HG03469 (cell line): ENCODE measurements at regions not wholly inside any gene's neighbourhood (a gene's known extent, or its start where the extent isn't known, plus 50 kb on each side); places are given as distances from the start of the nearest gene placed in this dataset.

ENCODE experiments used
- ATAC-seq: cut with Tn5 transposase; IDR thresholded peaks from one replicate; pipeline ENCODE4 v1.9.1; 2021; ENCODE audit warnings: mild to moderate bottlenecking, moderate library complexity, moderate number of reproducible peaks; ENCODE audit not compliant: unreplicated experiment

GRCh38 chr21:28669971-28670653, 322.6 kb downstream of the LTN1 start:
- ATAC-seq, result no peak

GRCh38 chr21:28669321-28669720, 323.4 kb downstream of the LTN1 start:
- ATAC-seq, result no peak

GRCh38 chr21:28663754-28664153, 328.9 kb downstream of the LTN1 start:
- no peak for ATAC-seq

GRCh38 chr21:28663111-28663693, 329.5 kb downstream of the LTN1 start:
- ATAC-seq, result no peak

GRCh38 chr21:28657566-28657965, 335.1 kb downstream of the LTN1 start:
- ATAC-seq, result no peak

GRCh38 chr21:28655471-28655870, 337.2 kb downstream of the LTN1 start:
- ATAC-seq, result no peak

- no peak for ATAC-seq
Observed at GRCh38 chr21:28654406-28654805, 338.3 kb downstream of the LTN1 start.

- no peak for ATAC-seq
Observed at GRCh38 chr21:28644762-28645161, 347.9 kb downstream of the LTN1 start.

GRCh38 chr21:28642891-28643290, 349.8 kb downstream of the LTN1 start:
- no peak for ATAC-seq

GRCh38 chr21:28641731-28642130, 350.9 kb downstream of the LTN1 start:
- no peak for ATAC-seq

GRCh38 chr21:28640326-28640725, 352.4 kb downstream of the LTN1 start:
- ATAC-seq, result no peak

GRCh38 chr21:28639737-28640136, 352.9 kb downstream of the LTN1 start:
- no peak for ATAC-seq

GRCh38 chr21:28636752-28637691, 355.7 kb downstream of the LTN1 start:
- ATAC-seq, result no peak

GRCh38 chr21:28635541-28635940, 357.1 kb downstream of the LTN1 start:
- ATAC-seq, result no peak

GRCh38 chr21:28633839-28634555, 358.7 kb downstream of the LTN1 start:
- ATAC-seq, result no peak

GRCh38 chr21:28632755-28633408, 359.8 kb downstream of the LTN1 start:
- no peak for ATAC-seq

- ATAC-seq, result no peak
Observed at GRCh38 chr21:28627691-28628090, 365.0 kb downstream of the LTN1 start.

- no peak for ATAC-seq
Observed at GRCh38 chr21:28627261-28627660, 365.4 kb downstream of the LTN1 start.

- no peak for ATAC-seq
Observed at GRCh38 chr21:28624626-28625025, 368.1 kb downstream of the LTN1 start.

- no peak for ATAC-seq
Observed at GRCh38 chr21:28617300-28617699, 375.4 kb downstream of the LTN1 start.

- ATAC-seq, result no peak
Observed at GRCh38 chr21:28615276-28615675, 377.4 kb downstream of the LTN1 start.
